Keratinocyte (primary cell): ENCODE measurements at regions not wholly inside any gene's neighbourhood (a gene's known extent, or its start where the extent isn't known, plus 50 kb on each side); places are given as distances from the start of the nearest gene placed in this dataset.

Experiments
- DNase-seq: peaks from one replicate; pipeline ENCODE4 v3.0.0-alpha.2; 2011; ENCODE audit warnings: low read depth, missing footprints, low spot score
- FAIRE-seq: peaks from 2 replicates; lab custom pipeline; 2011; peaks lifted over from hg19 to GRCh38; lab: Jason Lieb, UNC
- H2AFZ ChIP-seq: 2 replicates; pipeline ENCODE4 v1.6.0; 2012; ENCODE audit warnings: low read length, control low read depth, inconsistent platforms; ENCODE audit not compliant: control insufficient read depth
- H3K27ac ChIP-seq: 2 replicates; pipeline ENCODE4 v1.5.1; 2011; ENCODE audit warnings: low read length; ENCODE audit not compliant: control insufficient read depth, insufficient read depth
- H3K27me3 ChIP-seq: 3 replicates; pipeline ENCODE4 v1.6.0; 2011; ENCODE audit warnings: low read length; ENCODE audit not compliant: control insufficient read depth, insufficient read depth; ENCODE audit errors: extremely low read depth
- H3K36me3 ChIP-seq, 2 experiments: 2 replicates in 1 of 2; 3 replicates in 1 of 2; pipeline ENCODE4 v1.5.1; 2011; ENCODE audit warnings: low read length in 2 of 2, mild to moderate bottlenecking in 1 of 2; ENCODE audit not compliant: control insufficient read depth in 2 of 2, insufficient read depth in 2 of 2; ENCODE audit errors: extremely low read depth in 1 of 2
- H3K4me1 ChIP-seq: 3 replicates; pipeline ENCODE4 v1.5.1; 2011; ENCODE audit warnings: low read length; ENCODE audit not compliant: control insufficient read depth, insufficient read depth; ENCODE audit errors: extremely low read depth
- H3K4me2 ChIP-seq: 3 replicates; pipeline ENCODE4 v1.6.0; 2011; ENCODE audit warnings: low read depth, low read length; ENCODE audit not compliant: control insufficient read depth, insufficient read depth; ENCODE audit errors: extremely low read depth
- H3K4me3 ChIP-seq, 3 experiments: fragments of 200-600 bp in 1 of 3; sonication (generic) in 1 of 3; 2 replicates in 2 of 3; 3 replicates in 1 of 3; pipeline ENCODE4 v1.5.1; 2011 to 2016; ENCODE audit warnings: low read length in 3 of 3, mild to moderate bottlenecking in 3 of 3, control low read depth in 2 of 3, inconsistent platforms in 1 of 3, low read depth in 1 of 3, mixed read lengths in 1 of 3, mixed run types in 1 of 3, moderate library complexity in 1 of 3; ENCODE audit not compliant: control insufficient read depth in 2 of 3, insufficient read depth in 2 of 3; ENCODE audit errors: extremely low read depth in 1 of 3
- H3K79me2 ChIP-seq: 2 replicates; pipeline ENCODE4 v1.6.0; 2012; ENCODE audit warnings: low read length; ENCODE audit not compliant: control insufficient read depth, insufficient read depth
- H3K9ac ChIP-seq: 3 replicates; pipeline ENCODE4 v1.6.0; 2011; ENCODE audit warnings: low read length; ENCODE audit not compliant: control insufficient read depth, insufficient read depth; ENCODE audit errors: extremely low read depth
- H3K9me1 ChIP-seq: 3 replicates; pipeline ENCODE4 v1.6.0; 2011; ENCODE audit warnings: low read length; ENCODE audit not compliant: control insufficient read depth, insufficient read depth; ENCODE audit errors: extremely low read depth
- H3K9me3 ChIP-seq: 2 replicates; pipeline ENCODE4 v1.5.1; 2012; ENCODE audit warnings: low read depth, low read length; ENCODE audit not compliant: control insufficient read depth
- H4K20me1 ChIP-seq: 3 replicates; pipeline ENCODE4 v1.6.0; 2011; ENCODE audit warnings: low read length; ENCODE audit not compliant: control insufficient read depth, insufficient read depth; ENCODE audit errors: extremely low read depth
- EZH2 ChIP-seq: IDR thresholded peaks from one replicate; pipeline ENCODE4 v1.6.1; 2012; ENCODE audit warnings: inconsistent platforms, mild to moderate bottlenecking, low read length, moderate library complexity
- dilution Hi-C: fragments of 300-500 bp; cut with MboI; formaldehyde crosslinking; loops from one replicate; pipeline ENCODE4 v1.7.0; 2020; ENCODE audit warnings: low sequenced_read_pairs; ENCODE audit not compliant: extremely low pct_ligation_motif_present
- TF ChIP-seq, protein P1 (sequence below), 3 experiments: IDR thresholded peaks in 1 of 3; conservative IDR thresholded peaks in 1 of 3; optimal IDR thresholded peaks in 1 of 3; 2 replicates in 2 of 3; 3 replicates in 1 of 3; pipeline versions ENCODE3 to v1.5.1; 2011; ENCODE audit warnings: low read length in 3 of 3, mild to moderate bottlenecking in 3 of 3, moderate library complexity in 2 of 3, control low read depth in 1 of 3, inconsistent platforms in 1 of 3; ENCODE audit not compliant: insufficient read depth in 2 of 3; ENCODE audit errors: extremely low read depth in 1 of 3

DNA sequence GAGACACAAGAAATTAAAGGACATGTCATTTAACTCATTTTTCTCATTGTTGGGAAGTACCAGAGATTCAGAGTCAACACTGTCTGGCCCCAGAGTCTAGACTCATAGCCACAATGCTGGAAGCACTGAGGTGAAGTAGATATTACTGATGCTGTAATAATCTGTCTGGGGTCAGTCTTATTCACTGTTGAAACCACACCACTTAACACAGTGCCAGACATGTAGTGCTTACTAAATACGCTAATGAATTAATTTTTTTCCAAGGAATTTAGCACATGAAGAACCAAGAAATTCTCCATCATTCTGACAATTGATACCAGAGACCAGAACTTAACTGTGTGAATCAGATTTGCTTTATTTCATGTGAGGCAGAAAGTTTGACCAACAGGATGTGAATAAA is 150.8 kb upstream of the STAC start:
- H3K4me1 ChIP-seq = no peaks in the 10 kb centered on the region
- FAIRE-seq = no peak

GRCh38 chr3:36232797-36233489 is 147.4 kb upstream of the STAC start:
- no peaks in the 10 kb centered on the region for H3K9me1 ChIP-seq
- no peaks in the 10 kb centered on the region for H3K79me2 ChIP-seq
- H3K9me3 ChIP-seq = no peaks in the 10 kb centered on the region
- dilution Hi-C loops = no loop called here
- H3K4me3 ChIP-seq = no peak overlapping the region
- no peak overlapping the region for H2AFZ ChIP-seq
- no peaks in the 10 kb centered on the region for H4K20me1 ChIP-seq
- FAIRE-seq (no peak), DNase-seq (no peak)
- no peak overlapping the region for H3K27ac ChIP-seq
- no peaks in the 10 kb centered on the region for H3K4me1 ChIP-seq
- no peak overlapping the region for H3K4me2 ChIP-seq
- H3K9ac ChIP-seq = no peak overlapping the region
- no peak for TF ChIP-seq EZH2
- TF ChIP-seq, protein P1, sequence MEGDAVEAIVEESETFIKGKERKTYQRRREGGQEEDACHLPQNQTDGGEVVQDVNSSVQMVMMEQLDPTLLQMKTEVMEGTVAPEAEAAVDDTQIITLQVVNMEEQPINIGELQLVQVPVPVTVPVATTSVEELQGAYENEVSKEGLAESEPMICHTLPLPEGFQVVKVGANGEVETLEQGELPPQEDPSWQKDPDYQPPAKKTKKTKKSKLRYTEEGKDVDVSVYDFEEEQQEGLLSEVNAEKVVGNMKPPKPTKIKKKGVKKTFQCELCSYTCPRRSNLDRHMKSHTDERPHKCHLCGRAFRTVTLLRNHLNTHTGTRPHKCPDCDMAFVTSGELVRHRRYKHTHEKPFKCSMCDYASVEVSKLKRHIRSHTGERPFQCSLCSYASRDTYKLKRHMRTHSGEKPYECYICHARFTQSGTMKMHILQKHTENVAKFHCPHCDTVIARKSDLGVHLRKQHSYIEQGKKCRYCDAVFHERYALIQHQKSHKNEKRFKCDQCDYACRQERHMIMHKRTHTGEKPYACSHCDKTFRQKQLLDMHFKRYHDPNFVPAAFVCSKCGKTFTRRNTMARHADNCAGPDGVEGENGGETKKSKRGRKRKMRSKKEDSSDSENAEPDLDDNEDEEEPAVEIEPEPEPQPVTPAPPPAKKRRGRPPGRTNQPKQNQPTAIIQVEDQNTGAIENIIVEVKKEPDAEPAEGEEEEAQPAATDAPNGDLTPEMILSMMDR (optimal IDR thresholded peaks at IDR 0.05 in 1 of 3, IDR thresholded peaks at IDR 0.05 in 1 of 3, conservative IDR thresholded peaks at IDR 0.05 in 1 of 3; ENCODE audit: extremely low read depth in 1 of 3, insufficient read depth in 2 of 3, low read length in 3 of 3) = no peak
- peaks cover 4% of the 10 kb centered on the region for H3K27me3 ChIP-seq
- H3K36me3 ChIP-seq = no peaks in the 10 kb centered on the region

More for the DNA sequence above, 150.8 kb upstream of the STAC start:
- H3K4me3 ChIP-seq = no peak overlapping the region
- no peak for DNase-seq
- H3K9ac ChIP-seq = no peak overlapping the region
- H3K9me1 ChIP-seq = no peaks in the 10 kb centered on the region
- H3K4me2 ChIP-seq = no peak overlapping the region
- no peak overlapping the region for H2AFZ ChIP-seq
- TF ChIP-seq, protein P1 (optimal IDR thresholded peaks at IDR 0.05 in 1 of 3, IDR thresholded peaks at IDR 0.05 in 1 of 3, conservative IDR thresholded peaks at IDR 0.05 in 1 of 3; ENCODE audit: extremely low read depth in 1 of 3, insufficient read depth in 2 of 3, low read length in 3 of 3) = no peak
- TF ChIP-seq EZH2 = no peak
- no peaks in the 10 kb centered on the region for H3K9me3 ChIP-seq
- no peaks in the 10 kb centered on the region for H3K79me2 ChIP-seq
- no peaks in the 10 kb centered on the region for H4K20me1 ChIP-seq
- dilution Hi-C loops = no loop called here
- no peak overlapping the region for H3K27ac ChIP-seq
- no peaks in the 10 kb centered on the region for H3K36me3 ChIP-seq
- peaks cover 4% of the 10 kb centered on the region for H3K27me3 ChIP-seq
